A549 (cell line): ENCODE measurements at regions not wholly inside any gene's neighbourhood (a gene's known extent, or its start where the extent isn't known, plus 50 kb on each side); places are given as distances from the start of the nearest gene placed in this dataset.

Experiments
- ATAC-seq, 2 experiments: fragments of 200-7000 bp in 1 of 2; fragments of >200 bp in 1 of 2; cut with Nextera tagmentation in 1 of 2; cut with Tn5 transposase in 1 of 2; 3 replicates each; pipeline versions ENCODE4 v1.8.0 to v1.9.1; 2018 to 2020; ENCODE audit warnings: mild to moderate bottlenecking in 1 of 2, moderate library complexity in 1 of 2
- CTCF ChIA-PET: fragments of 300-600 bp; sonication (Branson Sonifier 250); formaldehyde crosslinking; extraction: SDS; loops from one replicate; lab custom pipeline; 2021; ENCODE audit warnings: antibody characterized with exemption, inconsistent platforms; lab: Yijun Ruan, JAX
- POLR2A ChIA-PET: fragments of 350-600 bp; formaldehyde crosslinking; extraction: SDS; loops from one replicate; lab custom pipeline; 2021; ENCODE audit warnings: antibody characterized with exemption, inconsistent platforms; lab: Yijun Ruan, JAX
- DNase-seq, 2 experiments: peaks; one replicate each; pipeline versions ENCODE4 v3.0.0 to v3.0.0-alpha.2; 2011 to 2016; ENCODE audit warnings: low read depth in 1 of 2, low spot score in 1 of 2
- FAIRE-seq: peaks from 2 replicates; lab custom pipeline; 2011; peaks lifted over from hg19 to GRCh38; lab: Jason Lieb, UNC
- H3K27ac ChIP-seq, 2 experiments: fragments of >200 bp; sonication (Bioruptor Twin); formaldehyde crosslinking; 3 replicates each; pipeline ENCODE4 v1.5.1; 2016 to 2017
- H3K4me1 ChIP-seq: fragments of >200 bp; sonication (Bioruptor Twin); formaldehyde crosslinking; 3 replicates; pipeline ENCODE4 v1.6.1; 2016
- H3K4me2 ChIP-seq: fragments of >200 bp; sonication (Bioruptor Twin); formaldehyde crosslinking; 3 replicates; pipeline ENCODE4 v1.6.1; 2016
- H3K4me3 ChIP-seq: fragments of >200 bp; sonication (Bioruptor Twin); formaldehyde crosslinking; 3 replicates; pipeline ENCODE4 v1.5.1; 2016
- H3K9me3 ChIP-seq: fragments of >200 bp; sonication (Bioruptor Twin); formaldehyde crosslinking; 3 replicates; pipeline ENCODE4 v1.6.1; 2016
- CBX2 ChIP-seq: fragments of 200-600 bp; sonication (generic); IDR thresholded peaks from 2 replicates; pipeline ENCODE4 v1.6.1; 2016; ENCODE audit warnings: low read depth, mild to moderate bottlenecking, borderline replicate concordance
- CBX8 ChIP-seq: fragments of 200-600 bp; sonication (generic); IDR thresholded peaks from 2 replicates; pipeline ENCODE4 v1.6.1; 2016
- CHD2 ChIP-seq: fragments of 150-350 bp; IDR thresholded peaks from 2 replicates; pipeline ENCODE4 v1.6.1; 2014; ENCODE audit warnings: low read length; ENCODE audit not compliant: partially characterized antibody
- CHD4 ChIP-seq: fragments of 200-600 bp; sonication (generic); IDR thresholded peaks from 2 replicates; pipeline ENCODE4 v1.6.1; 2016; ENCODE audit warnings: antibody characterized with exemption, mild to moderate bottlenecking, borderline replicate concordance
- EHF ChIP-seq: fragments of 250-450 bp; sonication (Bioruptor Pico); IDR thresholded peaks from 2 replicates; pipeline ENCODE4 v1.5.0; 2020; ENCODE audit warnings: mild to moderate bottlenecking
- EHMT2 ChIP-seq: fragments of 200-600 bp; sonication (generic); IDR thresholded peaks from 2 replicates; pipeline ENCODE4 v1.6.1; 2016; ENCODE audit warnings: antibody characterized with exemption, low read depth, mild to moderate bottlenecking, moderate library complexity
- ESRRA ChIP-seq: fragments of 150-350 bp; IDR thresholded peaks from 2 replicates; pipeline ENCODE4 v1.6.1; 2014; ENCODE audit warnings: mild to moderate bottlenecking, low read length, borderline replicate concordance
- FOSL2 ChIP-seq, 2 experiments: fragments of 450-650 bp in 1 of 2; fragments of >200 bp in 1 of 2; sonication (Bioruptor Twin) in 1 of 2; formaldehyde crosslinking; IDR thresholded peaks; 2 replicates each; pipeline versions ENCODE4 v1.5.0 to v1.6.1; 2016 to 2020; ENCODE audit warnings: mild to moderate bottlenecking in 1 of 2, moderate library complexity in 1 of 2
- HEYL ChIP-seq: fragments of 250-450 bp; sonication (Bioruptor Pico); IDR thresholded peaks from 2 replicates; pipeline ENCODE4 v1.8.0; 2021; ENCODE audit warnings: mild to moderate bottlenecking, moderate library complexity
- HOXB13 ChIP-seq: fragments of 250-450 bp; sonication (Bioruptor Pico); IDR thresholded peaks from 2 replicates; pipeline ENCODE4 v1.5.0; 2020; ENCODE audit warnings: low read depth, mild to moderate bottlenecking, moderate library complexity
- HOXB5 ChIP-seq: fragments of 250-450 bp; sonication (Bioruptor Pico); IDR thresholded peaks from 2 replicates; pipeline ENCODE4 v1.5.0; 2020; ENCODE audit warnings: mild to moderate bottlenecking, moderate library complexity
- JUNB ChIP-seq: fragments of >200 bp; sonication (Bioruptor Twin); formaldehyde crosslinking; IDR thresholded peaks from 2 replicates; pipeline ENCODE4 v1.6.1; 2016
- KDM5A ChIP-seq: fragments of 200-600 bp; sonication (generic); IDR thresholded peaks from 2 replicates; pipeline ENCODE4 v1.6.1; 2016; ENCODE audit warnings: antibody characterized with exemption, mild to moderate bottlenecking
- MAFK ChIP-seq: fragments of 450-650 bp; IDR thresholded peaks from 2 replicates; pipeline ENCODE4 v1.6.1; 2014; ENCODE audit not compliant: partially characterized antibody
- MAZ ChIP-seq: fragments of 150-350 bp; IDR thresholded peaks from 2 replicates; pipeline ENCODE4 v1.6.1; 2014; ENCODE audit warnings: antibody characterized with exemption, low read depth, low read length, borderline replicate concordance
- NPAS2 ChIP-seq: fragments of 250-450 bp; sonication (Bioruptor Pico); IDR thresholded peaks from 2 replicates; pipeline ENCODE4 v1.8.0; 2022; ENCODE audit warnings: mild to moderate bottlenecking, moderate library complexity, borderline replicate concordance
- NR3C1 ChIP-seq: fragments of >200 bp; sonication (Bioruptor Twin); formaldehyde crosslinking; IDR thresholded peaks from 3 replicates; pipeline ENCODE4 v1.6.1; 2017
- POLR2A ChIP-seq: IDR thresholded peaks from 2 replicates; pipeline ENCODE4 v1.6.1; 2012; ENCODE audit warnings: mild to moderate bottlenecking, low read length
- POLR2AphosphoS2 ChIP-seq: conservative IDR thresholded peaks from 2 replicates; pipeline ENCODE4 v1.6.1; 2012; ENCODE audit warnings: low read length, improper control_type of control experiment, inconsistent platforms
- RAD21 ChIP-seq, 2 experiments: fragments of >200 bp in 1 of 2; sonication (Bioruptor Twin) in 1 of 2; formaldehyde crosslinking in 1 of 2; IDR thresholded peaks in 1 of 2; conservative IDR thresholded peaks in 1 of 2; 2 replicates in 1 of 2; 3 replicates in 1 of 2; pipeline ENCODE4 v1.6.1; 2012 to 2018; ENCODE audit warnings: inconsistent platforms in 1 of 2
- RARB ChIP-seq: fragments of 250-450 bp; sonication (Bioruptor Pico); IDR thresholded peaks from 2 replicates; pipeline ENCODE4 v1.8.0; 2021; ENCODE audit warnings: mild to moderate bottlenecking, moderate library complexity
- RFX5 ChIP-seq: fragments of 450-650 bp; IDR thresholded peaks from 2 replicates; pipeline ENCODE4 v1.7.1; 2014; ENCODE audit warnings: antibody characterized with exemption, mild to moderate bottlenecking, moderate library complexity
- RNF2 ChIP-seq: fragments of 200-600 bp; sonication (generic); IDR thresholded peaks from 2 replicates; pipeline ENCODE4 v1.6.1; 2016; ENCODE audit warnings: low read depth, mild to moderate bottlenecking, antibody characterized with exemption, moderate library complexity, borderline replicate concordance
- SMC3 ChIP-seq: fragments of >200 bp; sonication (Bioruptor Twin); formaldehyde crosslinking; IDR thresholded peaks from 3 replicates; pipeline ENCODE4 v1.6.1; 2018; ENCODE audit warnings: inconsistent platforms
- TP53 ChIP-seq: fragments of 250-450 bp; sonication (Bioruptor Pico); IDR thresholded peaks from 2 replicates; pipeline ENCODE4 v1.5.0; 2021; ENCODE audit warnings: mild to moderate bottlenecking, moderate library complexity
- ZC3H11A ChIP-seq: fragments of 450-650 bp; IDR thresholded peaks from 2 replicates; pipeline ENCODE4 v1.6.1; 2014; ENCODE audit warnings: antibody characterized with exemption, mild to moderate bottlenecking
- ZFP36 ChIP-seq: fragments of 450-650 bp; IDR thresholded peaks from 2 replicates; pipeline ENCODE4 v1.6.1; 2014; ENCODE audit warnings: borderline replicate concordance; ENCODE audit not compliant: partially characterized antibody
- ZSCAN20 ChIP-seq: fragments of 250-450 bp; sonication (Bioruptor Pico); IDR thresholded peaks from 2 replicates; pipeline ENCODE4 v1.8.0; 2022; ENCODE audit warnings: mild to moderate bottlenecking, moderate library complexity
- WGBS: methylation state at CpG from one replicate; pipeline ENCODE4 v1.1.6; 2017; ENCODE audit errors: missing lambda C conversion rate; 5-methylcytosine and 5-hydroxymethylcytosine counted together
- TF ChIP-seq, protein P1 (sequence below): IDR thresholded peaks from 2 replicates; pipeline ENCODE4 v1.6.1; 2012; ENCODE audit warnings: low read depth, borderline replicate concordance
- TF ChIP-seq, protein P2 (sequence below): IDR thresholded peaks from 2 replicates; pipeline ENCODE4 v1.6.1; 2012

DNA sequence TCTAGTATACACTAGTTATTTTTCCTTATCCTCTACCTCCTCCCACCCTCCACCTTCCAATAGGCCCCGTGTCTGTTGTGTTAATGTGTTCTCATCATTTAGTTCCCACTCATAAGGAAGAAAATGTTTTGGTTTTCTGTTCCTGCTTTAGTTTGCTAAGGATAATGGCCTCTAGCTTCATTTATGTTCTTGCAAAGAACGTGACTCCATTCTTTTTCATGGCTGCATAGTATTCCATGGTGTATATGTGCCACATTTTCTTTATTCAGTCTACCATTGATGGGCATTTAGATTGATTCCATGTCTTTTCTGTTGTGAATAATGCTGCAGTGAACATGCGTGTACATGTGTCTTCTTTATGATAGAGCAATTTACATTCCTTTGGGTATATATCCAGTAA lies 146.5 kb upstream of the GAS1 start:
- no peaks in the 10 kb centered on the region for H3K4me1 ChIP-seq
- no peak overlapping the region for H3K4me3 ChIP-seq
- CTCF ChIA-PET, result no interaction called here
- DNase-seq (no peak), ATAC-seq (no peak), FAIRE-seq (no peak)
- POLR2A ChIA-PET, result no interaction called here
- H3K4me2 ChIP-seq, result no peak overlapping the region
- 37% methylated on average over 3 of the region's 3 CpGs for WGBS
- no peak overlapping the region for H3K27ac ChIP-seq
- no peaks in the 10 kb centered on the region for H3K9me3 ChIP-seq
- TF ChIP-seq, protein P1, sequence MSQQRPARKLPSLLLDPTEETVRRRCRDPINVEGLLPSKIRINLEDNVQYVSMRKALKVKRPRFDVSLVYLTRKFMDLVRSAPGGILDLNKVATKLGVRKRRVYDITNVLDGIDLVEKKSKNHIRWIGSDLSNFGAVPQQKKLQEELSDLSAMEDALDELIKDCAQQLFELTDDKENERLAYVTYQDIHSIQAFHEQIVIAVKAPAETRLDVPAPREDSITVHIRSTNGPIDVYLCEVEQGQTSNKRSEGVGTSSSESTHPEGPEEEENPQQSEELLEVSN, result no peak
- TF ChIP-seq NR3C1 (no peak), HEYL (CRISPR knock-in tag) (no peak), ZFP36 (no peak), HOXB5 (CRISPR knock-in tag) (no peak), FOSL2 (IDR thresholded peaks at IDR 0.05) (no peak), FOSL2 (CRISPR knock-in tag; IDR thresholded peaks at IDR 0.05) (no peak), CBX8 (no peak), CBX2 (no peak), EHF (CRISPR knock-in tag) (no peak), CHD4 (no peak), RAD21 (conservative IDR thresholded peaks at IDR 0.05 in 1 of 2, IDR thresholded peaks at IDR 0.05 in 1 of 2) (no peak), TP53 (CRISPR knock-in tag) (no peak), ESRRA (no peak), RNF2 (no peak), EHMT2 (no peak), POLR2AphosphoS2 (no peak), ZC3H11A (no peak), NPAS2 (CRISPR knock-in tag) (no peak)
- TF ChIP-seq, protein P2, sequence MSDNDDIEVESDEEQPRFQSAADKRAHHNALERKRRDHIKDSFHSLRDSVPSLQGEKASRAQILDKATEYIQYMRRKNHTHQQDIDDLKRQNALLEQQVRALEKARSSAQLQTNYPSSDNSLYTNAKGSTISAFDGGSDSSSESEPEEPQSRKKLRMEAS, result no peak

DNA sequence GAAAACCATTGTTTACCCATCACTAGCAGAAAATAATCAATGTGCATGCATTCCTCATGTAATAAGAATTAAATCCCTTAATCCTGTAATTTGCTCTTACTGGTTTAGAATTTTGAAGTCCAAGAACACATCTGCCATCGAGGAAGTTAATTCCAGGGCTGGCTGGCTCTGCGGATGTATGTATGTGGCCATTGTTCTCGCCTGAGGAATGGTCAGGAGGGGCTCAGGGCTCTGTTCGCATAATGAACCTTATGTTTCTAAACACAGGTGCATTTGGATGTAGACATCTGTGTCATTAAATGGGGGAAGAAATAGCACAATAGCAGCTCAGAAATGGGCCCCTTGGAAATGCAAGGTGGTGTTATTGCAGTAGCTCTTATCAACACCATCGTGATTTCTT lies 148.6 kb upstream of the GAS1 start:
- TF ChIP-seq RARB (CRISPR knock-in tag), result no peak
- TF ChIP-seq CHD2, result no peak
- no peak for TF ChIP-seq ZSCAN20 (CRISPR knock-in tag)
- no peak for TF ChIP-seq SMC3
- TF ChIP-seq POLR2A, result no peak
- no peak for TF ChIP-seq CBX8
- TF ChIP-seq JUNB, result no peak
- TF ChIP-seq MAFK, result no peak
- no peak for TF ChIP-seq EHF (CRISPR knock-in tag)
- TF ChIP-seq MAZ, result no peak
- TF ChIP-seq, protein P1, result no peak
- TF ChIP-seq NPAS2 (CRISPR knock-in tag), result no peak
- TF ChIP-seq KDM5A, result no peak
- no peak for TF ChIP-seq HOXB13 (CRISPR knock-in tag)
- no peak for TF ChIP-seq RNF2
- no peak for TF ChIP-seq RFX5
- ATAC-seq (no peak), FAIRE-seq (no peak), DNase-seq (no peak)
- no peaks in the 10 kb centered on the region for H3K4me1 ChIP-seq
- no peak overlapping the region for H3K27ac ChIP-seq
- CTCF ChIA-PET, result no interaction called here
- POLR2A ChIA-PET, result interaction anchor here (0.7 kb wide), 1 partner anchor 148 kb away, joined by 3 read pairs; the partner anchor contains the start of gene GAS1
- 43% methylated on average over 5 of the region's 5 CpGs for WGBS
- H3K4me3 ChIP-seq, result no peak overlapping the region
- H3K4me2 ChIP-seq, result no peak overlapping the region
- H3K9me3 ChIP-seq, result no peaks in the 10 kb centered on the region
